OCI-LY1 (cell line): ENCODE measurements at regions not wholly inside any gene's neighbourhood (a gene's known extent, or its start where the extent isn't known, plus 50 kb on each side); places are given as distances from the start of the nearest gene placed in this dataset.

Experiments
- H2AFZ ChIP-seq: fragments of 200-600 bp; sonication (generic), shearing (Covaris generic); 2 replicates; pipeline ENCODE4 v1.6.0; 2014; ENCODE audit warnings: antibody characterized with exemption, mild to moderate bottlenecking, low read length
- H3F3A ChIP-seq: fragments of 200-600 bp; sonication (generic), shearing (Covaris generic); 2 replicates; pipeline ENCODE4 v1.6.0; 2014; ENCODE audit warnings: mild to moderate bottlenecking, antibody characterized with exemption, low read length, moderate library complexity; ENCODE audit not compliant: insufficient read depth
- H3K27ac ChIP-seq: fragments of 200-600 bp; sonication (generic); 2 replicates; pipeline ENCODE4 v1.5.1; 2014; ENCODE audit warnings: low read length, mixed run types, mild to moderate bottlenecking, low read depth; ENCODE audit not compliant: poor library complexity, severe bottlenecking
- H3K27me3 ChIP-seq: fragments of 200-600 bp; sonication (generic); 2 replicates; pipeline ENCODE4 v1.6.0; 2014; ENCODE audit warnings: antibody characterized with exemption, mild to moderate bottlenecking, low read length, moderate library complexity; ENCODE audit not compliant: insufficient read depth
- H3K36me3 ChIP-seq: fragments of 200-600 bp; sonication (generic); 2 replicates; pipeline ENCODE4 v1.6.1; 2014; ENCODE audit warnings: mild to moderate bottlenecking, antibody characterized with exemption, low read length, moderate library complexity, mixed read lengths; ENCODE audit not compliant: insufficient read depth
- H3K4me1 ChIP-seq: fragments of 200-600 bp; sonication (generic); 2 replicates; pipeline ENCODE4 v1.5.1; 2014; ENCODE audit warnings: mild to moderate bottlenecking, low read length, moderate library complexity; ENCODE audit not compliant: insufficient read depth, severe bottlenecking
- H3K4me2 ChIP-seq: fragments of 200-600 bp; sonication (generic), shearing (Covaris generic); 2 replicates; pipeline ENCODE4 v1.6.1; 2014; ENCODE audit warnings: low read length
- H3K4me3 ChIP-seq: fragments of 200-600 bp; sonication (generic); 2 replicates; pipeline ENCODE4 v1.5.1; 2014; ENCODE audit warnings: low read length, low read depth, mild to moderate bottlenecking, mixed read lengths; ENCODE audit not compliant: poor library complexity, severe bottlenecking
- H3K79me2 ChIP-seq: fragments of 200-600 bp; shearing (Covaris generic); 2 replicates; pipeline ENCODE4 v1.6.1; 2016; ENCODE audit warnings: mixed run types, low read length, mixed read lengths; ENCODE audit not compliant: insufficient read depth
- H3K9ac ChIP-seq: fragments of 200-600 bp; sonication (generic), shearing (Covaris generic); 2 replicates; pipeline ENCODE4 v1.6.1; 2014; ENCODE audit warnings: mild to moderate bottlenecking, low read length, mixed read lengths
- H3K9me2 ChIP-seq: fragments of 200-600 bp; sonication (generic), shearing (Covaris generic); 2 replicates; pipeline ENCODE4 v1.6.1; 2014; ENCODE audit warnings: low read depth, mild to moderate bottlenecking, low read length, mixed read lengths
- H3K9me3 ChIP-seq: fragments of 200-600 bp; shearing (Covaris generic); 2 replicates; pipeline ENCODE4 v1.6.1; 2014; ENCODE audit warnings: low read length, mixed read lengths
- H4K20me1 ChIP-seq: fragments of 200-600 bp; sonication (generic), shearing (Covaris generic); 2 replicates; pipeline ENCODE4 v1.6.0; 2016; ENCODE audit warnings: mild to moderate bottlenecking, low read length; ENCODE audit not compliant: insufficient read depth
- CTCF ChIP-seq: fragments of 200-600 bp; sonication (generic), shearing (Covaris generic); IDR thresholded peaks from 2 replicates; pipeline ENCODE4 v1.5.1; 2017; ENCODE audit warnings: mild to moderate bottlenecking, antibody characterized with exemption, low read length, moderate library complexity, mixed read lengths
- EZH2 ChIP-seq: fragments of 200-600 bp; sonication (generic), shearing (Covaris generic); IDR thresholded peaks from 2 replicates; pipeline ENCODE4 v1.8.0; 2017; ENCODE audit warnings: borderline replicate concordance, mixed run types, mild to moderate bottlenecking, antibody characterized with exemption, low read length, moderate library complexity, mixed read lengths

DNA sequence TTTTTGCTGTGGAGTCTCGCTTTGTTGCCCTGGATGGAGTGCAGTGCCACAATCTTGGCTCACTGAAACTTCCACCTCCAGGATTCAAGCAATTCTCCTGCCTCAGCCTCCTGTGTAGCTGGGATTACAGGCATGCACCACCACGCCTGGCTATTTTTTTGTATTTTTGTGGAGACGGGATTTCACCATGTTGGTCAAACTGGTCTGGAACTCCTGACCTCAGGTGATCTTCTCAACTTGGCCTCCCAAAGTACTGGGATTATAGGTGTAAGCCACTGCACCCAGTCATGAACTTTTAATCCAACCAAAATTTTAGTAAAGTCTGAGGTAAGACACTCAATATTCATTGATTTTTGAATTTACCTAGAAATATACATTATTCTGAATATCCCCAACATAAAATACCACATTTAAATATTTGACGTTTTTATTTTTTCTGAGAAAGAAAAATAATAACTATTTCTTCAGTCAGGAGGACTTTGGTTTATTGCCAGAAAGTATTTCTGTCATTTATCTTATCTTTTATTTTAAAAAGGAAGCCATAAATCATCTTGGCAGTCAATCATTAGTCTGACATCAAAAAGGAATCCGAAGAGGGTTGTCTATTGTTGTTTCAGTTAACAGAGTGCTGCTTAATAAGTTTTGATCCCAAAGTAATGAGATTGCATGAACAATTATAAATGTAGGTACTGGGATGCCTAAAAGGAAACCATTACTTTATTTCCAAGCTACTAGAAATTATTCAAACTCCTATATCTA lies 102.2 kb upstream of the GRIA4 start:
- Histone ChIP-seq H3K79me2 (no peaks in the 10 kb centered on the region), H3K4me3 (no peak overlapping the region)
- TF ChIP-seq CTCF (no peak), EZH2 (no peak)

DNA sequence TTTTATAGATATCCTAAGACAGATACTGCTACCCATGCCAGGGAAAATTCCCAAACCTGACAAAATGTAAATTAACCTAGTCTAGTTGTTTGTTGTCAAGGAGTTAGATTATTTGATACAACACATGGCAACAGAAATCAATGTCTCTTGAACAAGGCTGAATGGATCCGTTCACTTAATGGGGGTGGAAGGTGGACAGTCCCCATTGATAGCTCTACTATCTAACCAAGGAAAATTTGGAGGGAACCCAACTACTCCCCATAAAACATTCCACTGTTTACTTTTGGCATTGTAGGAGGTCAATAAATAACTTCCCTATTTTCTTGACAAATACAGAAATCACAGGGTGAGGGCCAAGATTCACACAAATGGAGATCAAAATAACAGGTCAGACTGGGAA lies 117.9 kb upstream of the GRIA4 start:
- Histone ChIP-seq H3K4me3 (no peak overlapping the region), H3K9ac (no peak overlapping the region), H4K20me1 (no peaks in the 10 kb centered on the region), H3K4me1 (no peaks in the 10 kb centered on the region), H3K36me3 (no peaks in the 10 kb centered on the region), H3K4me2 (no peak overlapping the region), H3K27me3 (no peaks in the 10 kb centered on the region), H2AFZ (no peak overlapping the region), H3K9me3 (no peaks in the 10 kb centered on the region), H3F3A (no peaks in the 10 kb centered on the region), H3K27ac (no peak overlapping the region), H3K9me2 (no peaks in the 10 kb centered on the region), H3K79me2 (no peaks in the 10 kb centered on the region)
- no peak for TF ChIP-seq CTCF
- no peak for TF ChIP-seq EZH2

More for the DNA sequence above, 102.2 kb upstream of the GRIA4 start:
- Histone ChIP-seq H3K9me2 (no peaks in the 10 kb centered on the region), H4K20me1 (no peaks in the 10 kb centered on the region), H2AFZ (no peak overlapping the region), H3K4me2 (no peak overlapping the region), H3F3A (no peaks in the 10 kb centered on the region), H3K9ac (no peak overlapping the region), H3K27ac (no peak overlapping the region), H3K4me1 (no peaks in the 10 kb centered on the region), H3K9me3 (no peaks in the 10 kb centered on the region), H3K36me3 (no peaks in the 10 kb centered on the region), H3K27me3 (no peaks in the 10 kb centered on the region)

DNA sequence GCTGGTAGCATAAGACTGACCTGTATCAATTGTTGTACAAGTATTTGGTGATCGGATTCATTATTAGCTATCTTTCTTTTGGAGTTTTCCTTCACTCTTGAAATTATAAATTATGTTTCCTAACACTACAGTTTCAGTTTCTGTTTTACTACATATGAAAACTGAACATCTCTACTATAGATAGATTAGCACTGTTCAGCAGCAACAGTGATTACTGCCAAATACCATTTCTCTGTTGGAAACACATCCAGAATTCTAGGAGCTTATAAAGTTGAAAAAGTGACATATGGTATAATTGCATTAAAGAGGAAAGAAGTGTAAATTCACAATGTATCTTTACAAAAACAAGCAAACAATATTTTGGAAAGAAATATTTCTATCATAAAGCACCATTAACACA lies 118.5 kb upstream of the GRIA4 start:
- H4K20me1 ChIP-seq: no peaks in the 10 kb centered on the region
- no peak overlapping the region for H2AFZ ChIP-seq
- H3K4me2 ChIP-seq: no peak overlapping the region
- TF ChIP-seq EZH2: no peak
- TF ChIP-seq CTCF: no peak
- H3K9ac ChIP-seq: no peak overlapping the region
- H3K36me3 ChIP-seq: no peaks in the 10 kb centered on the region
- H3F3A ChIP-seq: no peaks in the 10 kb centered on the region
- H3K9me2 ChIP-seq: no peaks in the 10 kb centered on the region
- no peaks in the 10 kb centered on the region for H3K9me3 ChIP-seq
- H3K4me3 ChIP-seq: no peak overlapping the region
- H3K79me2 ChIP-seq: no peaks in the 10 kb centered on the region
- H3K4me1 ChIP-seq: no peaks in the 10 kb centered on the region
- H3K27ac ChIP-seq: no peak overlapping the region
- no peaks in the 10 kb centered on the region for H3K27me3 ChIP-seq
